ENCODE measurements at regions not wholly inside any gene's neighbourhood (a gene's known extent, or its start where the extent isn't known, plus 50 kb on each side); places are given as distances from the start of the nearest gene placed in this dataset.

GRCh38 chr14:99996951-99997571, 68.2 kb upstream of the EVL start:
- TF ChIP-seq CTCF (IDR thresholded peaks at IDR 0.05) = no peak
- TF ChIP-seq POLR2A (IDR thresholded peaks at IDR 0.05) = no peak
- TF ChIP-seq EP300 (IDR thresholded peaks at IDR 0.05) = no peak
